ENCODE measurements at regions not wholly inside any gene's neighbourhood (a gene's known extent, or its start where the extent isn't known, plus 50 kb on each side); places are given as distances from the start of the nearest gene placed in this dataset.

DNA sequence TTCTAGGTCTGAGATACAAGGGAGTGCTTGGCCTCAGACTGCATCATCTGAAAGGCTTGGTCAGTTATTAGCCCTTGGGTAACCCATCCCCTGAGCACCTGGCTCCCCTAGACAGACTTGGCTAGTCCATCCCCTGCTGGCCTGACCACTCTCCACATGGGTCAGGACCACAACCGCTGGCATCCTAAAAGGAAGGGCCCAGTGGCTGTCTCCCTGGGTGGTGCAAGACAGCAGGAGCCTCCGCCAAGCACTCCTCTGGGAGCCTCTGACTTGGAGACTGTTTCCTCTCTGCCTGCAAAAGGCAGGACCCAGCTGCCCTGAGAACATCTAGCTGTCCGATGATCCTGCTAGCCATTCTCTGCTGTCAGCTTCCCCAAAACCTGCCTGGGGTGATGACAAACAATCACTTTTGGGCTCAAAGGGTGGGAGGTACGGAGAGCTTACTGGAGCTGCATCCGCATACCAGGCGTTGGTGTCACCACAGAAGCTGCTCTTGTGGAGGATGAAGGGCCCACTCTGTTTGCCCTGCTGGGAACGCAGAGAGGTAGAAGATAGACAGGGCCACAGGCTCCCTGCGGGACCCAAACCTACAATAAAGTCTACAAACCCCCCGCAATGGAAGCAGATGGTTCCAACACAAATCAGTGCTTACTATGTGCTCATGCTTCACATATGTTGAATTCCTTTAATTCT is 108.0 kb upstream of the PRR20G start:
- H3K9ac ChIP-seq (ENCODE audit: low read depth in 2 of 2, low read length in 2 of 2): no peak overlapping the region
- no peak overlapping the region for H3K27ac ChIP-seq
- no peak overlapping the region for H3K4me3 ChIP-seq
- no peaks in the 10 kb centered on the region for H3K27me3 ChIP-seq
- no peaks in the 10 kb centered on the region for H3K4me1 ChIP-seq
- intact Hi-C loops (cut with DNase I): no loop called here
- H3K36me3 ChIP-seq: no peaks in the 10 kb centered on the region
- DNase-seq: no peak
- H3K9me3 ChIP-seq: no peaks in the 10 kb centered on the region
- TF ChIP-seq, protein P1, sequence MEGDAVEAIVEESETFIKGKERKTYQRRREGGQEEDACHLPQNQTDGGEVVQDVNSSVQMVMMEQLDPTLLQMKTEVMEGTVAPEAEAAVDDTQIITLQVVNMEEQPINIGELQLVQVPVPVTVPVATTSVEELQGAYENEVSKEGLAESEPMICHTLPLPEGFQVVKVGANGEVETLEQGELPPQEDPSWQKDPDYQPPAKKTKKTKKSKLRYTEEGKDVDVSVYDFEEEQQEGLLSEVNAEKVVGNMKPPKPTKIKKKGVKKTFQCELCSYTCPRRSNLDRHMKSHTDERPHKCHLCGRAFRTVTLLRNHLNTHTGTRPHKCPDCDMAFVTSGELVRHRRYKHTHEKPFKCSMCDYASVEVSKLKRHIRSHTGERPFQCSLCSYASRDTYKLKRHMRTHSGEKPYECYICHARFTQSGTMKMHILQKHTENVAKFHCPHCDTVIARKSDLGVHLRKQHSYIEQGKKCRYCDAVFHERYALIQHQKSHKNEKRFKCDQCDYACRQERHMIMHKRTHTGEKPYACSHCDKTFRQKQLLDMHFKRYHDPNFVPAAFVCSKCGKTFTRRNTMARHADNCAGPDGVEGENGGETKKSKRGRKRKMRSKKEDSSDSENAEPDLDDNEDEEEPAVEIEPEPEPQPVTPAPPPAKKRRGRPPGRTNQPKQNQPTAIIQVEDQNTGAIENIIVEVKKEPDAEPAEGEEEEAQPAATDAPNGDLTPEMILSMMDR (IDR thresholded peaks at IDR 0.05): no peak

DNA sequence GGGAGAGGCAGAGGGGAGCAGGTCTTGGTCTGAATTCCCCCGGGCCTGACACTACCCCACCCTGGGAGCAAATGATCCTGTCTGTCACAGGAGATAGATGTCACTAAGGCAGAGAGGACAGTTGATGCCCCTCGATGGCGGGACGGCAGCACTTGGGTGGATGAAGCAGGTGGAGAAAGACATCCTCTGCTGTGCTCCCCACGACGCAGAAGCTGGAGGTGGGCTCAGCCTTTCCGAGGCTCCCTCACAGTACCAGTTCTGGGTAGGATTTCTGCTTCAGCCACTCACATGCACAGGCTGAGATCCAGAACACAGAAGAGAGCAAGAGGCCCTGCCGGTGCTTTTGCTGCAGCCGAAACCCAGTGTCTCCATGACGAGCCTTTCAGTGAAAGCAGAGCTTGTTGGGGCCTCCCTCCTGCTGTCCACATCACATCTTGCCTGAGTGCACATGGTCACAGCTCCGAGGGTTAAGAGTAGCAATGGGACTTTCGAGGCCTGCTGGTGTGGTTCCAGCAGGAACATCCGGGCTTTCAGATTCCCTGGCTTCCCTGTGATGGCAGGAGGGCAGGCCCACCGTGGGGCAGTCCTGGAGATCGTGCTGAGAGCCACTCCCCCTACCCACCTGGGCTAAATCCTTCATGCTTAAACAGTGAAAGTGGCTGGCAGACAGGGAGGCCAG is 107.3 kb upstream of the PRR20G start:
- no peak for DNase-seq
- H3K9me3 ChIP-seq: no peaks in the 10 kb centered on the region
- intact Hi-C loops (cut with DNase I): no loop called here

DNA sequence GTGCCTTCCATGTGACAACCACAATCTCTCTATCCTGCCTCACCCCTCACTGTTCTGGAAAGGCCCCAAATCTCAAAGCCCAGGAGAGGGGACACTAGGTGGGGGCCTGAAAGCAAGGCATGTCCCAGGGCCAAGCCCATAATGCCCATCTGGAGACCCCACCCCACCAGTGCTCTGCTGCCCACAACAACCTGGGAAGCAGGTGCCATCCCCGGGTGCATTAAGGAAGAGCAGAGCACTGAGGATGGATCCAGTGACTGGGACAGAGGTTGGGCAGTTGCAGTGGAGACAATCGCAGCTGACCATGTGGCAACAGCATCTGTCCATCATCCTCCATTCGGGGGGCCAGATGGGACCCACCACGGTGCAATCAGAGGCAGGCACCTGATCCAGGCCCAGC is 106.2 kb upstream of the PRR20G start:
- Histone ChIP-seq H3K36me3 (no peaks in the 10 kb centered on the region), H3K4me3 (no peak overlapping the region), H3K9ac (ENCODE audit: low read depth in 2 of 2, low read length in 2 of 2) (no peak overlapping the region), H3K27ac (no peak overlapping the region), H3K9me3 (no peaks in the 10 kb centered on the region), H3K27me3 (no peaks in the 10 kb centered on the region), H3K4me1 (no peaks in the 10 kb centered on the region)
- intact Hi-C loops (cut with DNase I): no loop called here
- DNase-seq: no peak
- TF ChIP-seq, protein P1 (IDR thresholded peaks at IDR 0.05): no peak

More for the DNA sequence above, 107.3 kb upstream of the PRR20G start:
- H3K4me3 ChIP-seq: no peak overlapping the region
- H3K27ac ChIP-seq: no peak overlapping the region
- H3K9ac ChIP-seq (ENCODE audit: low read depth in 2 of 2, low read length in 2 of 2): no peak overlapping the region
- H3K4me1 ChIP-seq: no peaks in the 10 kb centered on the region
- H3K27me3 ChIP-seq: no peaks in the 10 kb centered on the region
- no peaks in the 10 kb centered on the region for H3K36me3 ChIP-seq
- TF ChIP-seq, protein P1 (IDR thresholded peaks at IDR 0.05): no peak

GRCh38 chr3:127393131-127393820 is 105.4 kb upstream of the PRR20G start:
- no peak overlapping the region for H3K27ac ChIP-seq
- H3K9ac ChIP-seq (ENCODE audit: low read depth in 2 of 2, low read length in 2 of 2): no peak overlapping the region
- intact Hi-C loops (cut with DNase I): no loop called here
- H3K4me3 ChIP-seq: no peak overlapping the region
- H3K4me1 ChIP-seq: no peaks in the 10 kb centered on the region
- H3K9me3 ChIP-seq: no peaks in the 10 kb centered on the region
- no peaks in the 10 kb centered on the region for H3K36me3 ChIP-seq
- TF ChIP-seq, protein P1 (IDR thresholded peaks at IDR 0.05): no peak
- H3K27me3 ChIP-seq: no peaks in the 10 kb centered on the region
- no peak for DNase-seq

DNA sequence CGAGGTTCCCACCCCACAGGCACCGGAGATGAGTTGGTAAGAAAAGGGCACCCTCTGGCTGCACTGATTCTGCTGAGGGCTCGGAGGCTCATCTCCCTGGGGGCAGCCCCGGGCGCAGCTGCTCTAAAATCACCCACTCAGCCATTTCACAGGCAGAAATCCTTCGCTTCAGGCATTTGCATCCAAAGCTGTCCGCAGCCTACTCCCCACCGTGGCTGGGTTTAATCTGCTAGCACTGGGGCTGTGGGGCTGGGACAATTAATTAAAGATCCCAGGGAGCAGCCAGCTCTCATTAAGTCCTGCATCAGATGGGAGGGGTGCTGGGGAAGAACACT is 104.3 kb upstream of the PRR20G start:
- Histone ChIP-seq H3K4me3 (no peak overlapping the region), H3K27ac (no peak overlapping the region), H3K4me1 (no peaks in the 10 kb centered on the region), H3K9me3 (no peaks in the 10 kb centered on the region), H3K27me3 (no peaks in the 10 kb centered on the region), H3K9ac (ENCODE audit: low read depth in 2 of 2, low read length in 2 of 2) (no peak overlapping the region), H3K36me3 (no peaks in the 10 kb centered on the region)
- no peak for DNase-seq
- intact Hi-C loops (cut with DNase I): no loop called here
- TF ChIP-seq, protein P1 (IDR thresholded peaks at IDR 0.05): no peak
